SK-N-MC (cell line): ENCODE measurements at regions not wholly inside any gene's neighbourhood (a gene's known extent, or its start where the extent isn't known, plus 50 kb on each side); places are given as distances from the start of the nearest gene placed in this dataset.

Experiments used
- EZH2 ChIP-seq: fragments of 200-600 bp; sonication (generic); IDR thresholded peaks from one replicate; pipeline ENCODE4 v1.6.1; 2017; ENCODE audit warnings: antibody characterized with exemption
- POLR2AphosphoS5 ChIP-seq: IDR thresholded peaks from 2 replicates; pipeline ENCODE4 v1.6.1; 2012; ENCODE audit warnings: mild to moderate bottlenecking, low read depth, low read length, borderline replicate concordance

GRCh38 chr9:82920154-82920553, 142.8 kb downstream of the RASEF start:
- no peak for TF ChIP-seq EZH2
- no peak for TF ChIP-seq POLR2AphosphoS5
